GM12891 (cell line): ENCODE measurements at regions not wholly inside any gene's neighbourhood (a gene's known extent, or its start where the extent isn't known, plus 50 kb on each side); places are given as distances from the start of the nearest gene placed in this dataset.
"Not testable (repeated sequence)": the region's sequence is repeated elsewhere in the genome, so short reads cannot be mapped to it uniquely, and the experiment has no call there.

Experiments used
- DNase-seq: peaks from one replicate; pipeline ENCODE4 v3.0.0; 2011; ENCODE audit warnings: low spot score; ENCODE audit not compliant: insufficient read length
- FAIRE-seq: peaks from 2 replicates; lab custom pipeline; 2011; peaks lifted over from hg19 to GRCh38; lab: Jason Lieb, UNC
- PAX5 ChIP-seq: IDR thresholded peaks from 2 replicates; pipeline ENCODE4 v1.6.1; 2011; ENCODE audit warnings: low read length, moderate library complexity, mild to moderate bottlenecking; ENCODE audit not compliant: insufficient read depth, severe bottlenecking
- POLR2A ChIP-seq: IDR thresholded peaks from 2 replicates; pipeline ENCODE4 v1.6.1; 2011; ENCODE audit warnings: low read depth, low read length, control low read depth
- POLR2AphosphoS5 ChIP-seq: IDR thresholded peaks from 2 replicates; pipeline ENCODE4 v1.6.1; 2011; ENCODE audit warnings: low read depth, low read length, control low read depth
- POU2F2 ChIP-seq: IDR thresholded peaks from 2 replicates; pipeline ENCODE4 v1.6.1; 2011; ENCODE audit warnings: low read depth, mild to moderate bottlenecking, control low read depth, low read length, moderate library complexity
- SPI1 ChIP-seq: IDR thresholded peaks from 2 replicates; pipeline ENCODE4 v1.6.1; 2011; ENCODE audit warnings: low read depth, low read length, control low read depth
- TAF1 ChIP-seq: IDR thresholded peaks from 2 replicates; pipeline ENCODE4 v1.6.1; 2011; ENCODE audit warnings: low read depth, low read length, control low read depth

GRCh38 chr11:92022499-92022898 is 202.1 kb upstream of the FAT3 start:
- no peak for DNase-seq

GRCh38 chr11:92018332-92018731 is 206.3 kb upstream of the FAT3 start:
- FAIRE-seq = no peak
- DNase-seq = no peak

More at GRCh38 chr11:92022499-92022898, 202.1 kb upstream of the FAT3 start:
- no peak for TF ChIP-seq POU2F2
- TF ChIP-seq POLR2A = no peak
- TF ChIP-seq TAF1 = no peak
- TF ChIP-seq PAX5 = no peak
- TF ChIP-seq SPI1 = no peak
- TF ChIP-seq POLR2AphosphoS5 = no peak
- FAIRE-seq = no peak

GRCh38 chr11:92008249-92008648 is 216.4 kb upstream of the FAT3 start:
- no peak for FAIRE-seq

More at GRCh38 chr11:92018332-92018731, 206.3 kb upstream of the FAT3 start:
- no peak for TF ChIP-seq POU2F2

GRCh38 chr11:92002568-92002967 is 222.1 kb upstream of the FAT3 start:
- FAIRE-seq = no peak
- no peak for DNase-seq
- TF ChIP-seq POLR2A = no peak
- TF ChIP-seq SPI1 = no peak
- TF ChIP-seq TAF1 = no peak
- no peak for TF ChIP-seq POU2F2
- no peak for TF ChIP-seq PAX5

More at GRCh38 chr11:92008249-92008648, 216.4 kb upstream of the FAT3 start:
- TF ChIP-seq POU2F2 = no peak
- no peak for TF ChIP-seq POLR2AphosphoS5
- TF ChIP-seq POLR2A = no peak
- no peak for TF ChIP-seq TAF1
- TF ChIP-seq SPI1 = no peak
- TF ChIP-seq PAX5 = no peak
- no peak for DNase-seq

- TF ChIP-seq TAF1 = no peak
- no peak for FAIRE-seq
- no peak for DNase-seq
Measured at GRCh38 chr11:91998481-91998880, 226.1 kb upstream of the FAT3 start.

- FAIRE-seq (no peak), DNase-seq (no peak)
- TF ChIP-seq TAF1 (no peak), POU2F2 (no peak), POLR2AphosphoS5 (no peak), PAX5 (no peak), SPI1 (no peak), POLR2A (no peak)
Measured at GRCh38 chr11:91997226-91997625, 227.4 kb upstream of the FAT3 start.

GRCh38 chr11:91996526-91996925 is 228.1 kb upstream of the FAT3 start:
- no peak for DNase-seq
- no peak for FAIRE-seq
- TF ChIP-seq TAF1 = no peak

- not testable (repeated sequence) for FAIRE-seq, DNase-seq
Measured at GRCh38 chr11:91988443-91988842, 236.2 kb upstream of the FAT3 start.

- FAIRE-seq (no peak), DNase-seq (no peak)
- no peak for TF ChIP-seq POLR2A
- no peak for TF ChIP-seq SPI1
- no peak for TF ChIP-seq PAX5
- TF ChIP-seq POLR2AphosphoS5 = no peak
- no peak for TF ChIP-seq TAF1
- no peak for TF ChIP-seq POU2F2
Measured at GRCh38 chr11:91986218-91986617, 238.4 kb upstream of the FAT3 start.

GRCh38 chr11:91984033-91984584 is 240.5 kb upstream of the FAT3 start:
- DNase-seq = no peak
- FAIRE-seq = no peak
- TF ChIP-seq SPI1 (no peak), POLR2A (no peak), POLR2AphosphoS5 (no peak), TAF1 (no peak), POU2F2 (no peak), PAX5 (no peak)

- no peak for FAIRE-seq
- TF ChIP-seq POU2F2 = no peak
- TF ChIP-seq SPI1 = no peak
- no peak for TF ChIP-seq POLR2AphosphoS5
- no peak for TF ChIP-seq PAX5
- TF ChIP-seq POLR2A = no peak
- TF ChIP-seq TAF1 = no peak
Measured at GRCh38 chr11:91981995-91982394, 242.6 kb upstream of the FAT3 start.

GRCh38 chr11:91979775-91980174 is 244.8 kb upstream of the FAT3 start:
- TF ChIP-seq POU2F2 (no peak), SPI1 (no peak), POLR2AphosphoS5 (no peak), POLR2A (no peak), PAX5 (no peak), TAF1 (no peak)
- no peak for DNase-seq
- FAIRE-seq = no peak

More at GRCh38 chr11:91981995-91982394, 242.6 kb upstream of the FAT3 start:
- no peak for DNase-seq
